ENCODE measurements at regions not wholly inside any gene's neighbourhood (a gene's known extent, or its start where the extent isn't known, plus 50 kb on each side); places are given as distances from the start of the nearest gene placed in this dataset.
A peak's percentile ranks its signal among the peaks of the same experiment; 100 is the strongest.

DNA sequence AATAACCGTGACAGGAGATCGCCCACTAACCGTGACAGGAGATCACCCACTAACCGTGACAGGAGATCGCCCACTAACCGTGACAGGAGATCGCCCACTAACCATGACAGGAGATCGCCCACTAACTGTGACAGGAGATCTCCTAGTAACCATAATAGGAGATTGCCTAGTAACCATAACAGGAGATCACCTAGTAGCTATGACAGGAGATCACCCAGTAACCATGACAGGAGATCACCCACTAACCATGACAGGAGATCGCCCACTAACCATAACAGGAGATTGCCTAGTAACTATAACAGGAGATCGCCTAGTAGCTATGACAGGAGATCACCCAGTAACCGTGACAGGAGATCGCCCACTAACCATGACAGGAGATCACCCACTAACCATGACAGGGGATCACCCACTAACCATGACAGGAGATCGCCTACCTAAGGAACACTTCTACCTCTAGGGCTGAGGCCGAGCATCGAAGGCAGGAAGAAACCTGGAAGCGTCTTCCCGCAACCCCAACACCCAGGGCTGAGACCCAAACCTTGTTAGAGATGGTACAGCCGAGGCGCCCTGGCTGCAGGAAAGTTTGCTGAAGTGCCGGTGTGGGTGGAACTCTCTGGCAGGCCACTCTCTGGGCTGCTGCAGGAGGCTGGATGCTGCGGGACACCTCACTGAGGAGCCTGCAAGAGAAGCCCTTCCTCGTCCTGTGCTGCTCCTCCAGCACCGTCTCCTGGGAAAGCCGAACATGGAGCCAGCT is 67.5 kb upstream of the THY1 start:
- no peak for DNase-seq (ENCODE audit: low read depth)

DNA sequence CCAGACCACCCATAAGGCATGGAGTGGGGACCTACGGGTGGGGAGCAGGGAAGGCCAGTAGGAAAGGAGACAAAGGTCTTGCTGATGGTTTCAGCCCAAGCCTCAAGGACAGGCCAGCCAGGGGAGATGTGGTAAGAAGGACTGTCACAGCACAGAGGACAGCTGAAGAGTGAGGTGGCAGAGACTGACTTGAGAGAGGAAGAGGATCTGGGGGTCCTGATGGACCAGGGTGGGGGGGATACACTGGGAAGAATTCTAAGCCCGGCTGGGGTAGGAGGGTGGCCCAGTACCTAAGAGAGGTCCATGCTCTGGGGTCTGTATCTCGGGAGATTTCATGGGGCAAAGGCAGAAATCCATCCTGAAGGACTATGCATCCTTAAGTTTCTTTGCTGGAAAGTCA is 66.1 kb upstream of the THY1 start:
- no peak for DNase-seq (ENCODE audit: low read depth)

DNA sequence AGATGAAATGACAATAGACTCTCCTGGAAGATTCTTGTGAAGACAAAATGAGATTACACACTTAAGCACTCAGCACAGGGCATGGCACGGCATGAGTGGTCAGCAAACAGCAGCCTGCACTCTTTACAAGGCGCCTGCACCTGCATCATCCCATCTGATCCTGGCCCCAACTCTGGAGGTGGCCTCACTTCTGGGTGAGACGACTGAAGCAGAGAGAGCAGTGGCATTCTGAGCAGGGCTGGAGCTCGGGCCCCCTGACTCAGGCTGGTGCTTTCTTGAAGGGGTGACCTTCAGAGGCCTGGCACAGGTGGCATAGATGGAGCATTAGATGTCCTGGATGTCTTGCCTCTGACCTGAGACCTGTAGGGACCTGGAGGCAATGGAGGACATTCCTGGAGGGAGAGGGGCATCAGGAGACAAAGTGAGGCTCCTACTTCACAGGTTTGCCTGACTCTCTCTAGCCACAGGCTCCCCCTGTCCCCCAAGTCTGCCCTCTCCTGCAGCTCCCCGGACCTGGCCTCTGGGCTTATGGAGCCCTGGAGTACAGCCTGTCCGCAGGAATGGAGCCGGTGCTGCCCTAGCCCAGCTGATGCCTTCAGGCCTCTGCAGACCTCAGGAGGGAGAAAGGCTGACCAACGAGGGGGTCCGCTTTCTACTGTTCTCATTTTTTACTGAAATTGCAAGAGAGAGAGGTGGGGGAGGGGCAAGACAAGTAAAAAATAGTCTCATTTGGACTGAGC is 65.5 kb upstream of the THY1 start:
- no peak for DNase-seq (ENCODE audit: low read depth)

GRCh38 chr11:119486691-119487259 is 63.8 kb upstream of the THY1 start:
- DNase-seq (ENCODE audit: low read depth) = no peak

GRCh38 chr11:119486016-119486415 is 63.0 kb upstream of the THY1 start:
- DNase-seq (ENCODE audit: low read depth) = no peak

- DNase-seq (ENCODE audit: low read depth) = no peak
Measured at GRCh38 chr11:119484741-119485605, 62.0 kb upstream of the THY1 start.

- no peak for DNase-seq (ENCODE audit: low read depth)
Measured at GRCh38 chr11:119483881-119484371, 61.0 kb upstream of the THY1 start.

DNA sequence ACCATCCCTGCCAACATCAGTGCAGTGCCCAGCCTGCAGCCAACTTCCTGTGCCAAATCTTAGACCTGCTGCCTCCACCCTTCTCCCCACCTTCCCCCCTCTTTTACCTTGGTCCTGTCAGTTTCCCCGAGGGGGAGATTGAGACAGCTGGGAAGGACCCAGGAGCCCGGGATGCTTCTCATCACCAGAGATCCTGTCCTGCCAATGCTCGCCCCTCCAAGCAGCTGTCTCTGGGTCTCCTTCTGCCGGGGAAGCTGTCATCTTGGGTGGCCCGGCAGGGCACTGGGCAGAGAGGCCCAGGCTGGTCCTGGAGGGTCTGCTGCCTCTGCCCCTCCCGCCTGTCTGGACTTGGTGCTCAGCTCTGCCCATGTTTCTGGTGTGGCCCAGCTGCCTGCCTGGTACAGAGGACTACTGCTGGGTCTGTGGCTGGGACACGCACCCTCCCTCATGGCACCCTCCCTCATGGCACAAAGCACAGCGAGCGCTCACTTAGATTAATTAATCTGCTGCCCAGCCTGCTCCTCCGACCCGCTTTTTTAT is 60.4 kb upstream of the THY1 start:
- no peak for DNase-seq (ENCODE audit: low read depth)

- DNase-seq (ENCODE audit: low read depth) = no peak
Measured at GRCh38 chr11:119482521-119483011, 59.6 kb upstream of the THY1 start.

DNA sequence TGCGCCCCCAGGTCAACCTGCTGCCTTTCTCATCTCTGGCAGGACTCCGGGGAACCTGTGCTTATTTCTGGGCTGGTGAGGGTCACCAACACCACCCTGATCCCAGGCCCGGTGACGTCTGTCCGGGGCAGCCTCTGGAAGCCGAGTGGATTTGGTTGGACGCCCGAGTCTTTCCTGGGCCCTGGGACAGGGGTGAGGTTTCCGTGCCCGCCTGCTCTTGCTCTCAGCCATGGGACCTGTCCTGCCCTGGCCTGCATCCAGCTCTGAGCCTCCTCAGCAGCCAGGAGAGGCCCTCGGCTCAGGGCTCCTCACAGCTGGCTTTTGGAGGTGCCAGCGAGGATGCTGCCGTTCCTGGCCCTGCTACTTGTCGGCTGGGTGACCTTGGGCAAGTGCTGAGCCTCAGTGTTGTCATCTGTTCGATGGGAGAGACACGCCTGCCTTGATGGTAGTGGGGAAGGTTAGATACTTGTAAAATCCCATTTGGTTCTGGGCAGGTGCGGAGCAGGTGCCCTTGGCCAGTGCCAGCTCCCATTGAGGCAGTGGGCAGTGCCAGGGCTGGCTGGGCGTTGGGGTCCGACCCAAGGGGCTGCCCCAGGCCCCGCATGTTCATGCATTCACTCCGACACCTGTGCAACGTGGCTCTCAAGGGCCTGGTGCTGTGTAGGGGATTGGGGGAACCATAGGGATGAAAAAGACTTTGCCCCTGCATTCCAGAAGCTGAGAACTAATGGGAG is 58.9 kb upstream of the THY1 start:
- DNase-seq (ENCODE audit: low read depth) = no peak

- DNase-seq (ENCODE audit: low read depth) = peak; percentile 94
Measured at GRCh38 chr11:119481021-119481666, 58.2 kb upstream of the THY1 start.

DNA sequence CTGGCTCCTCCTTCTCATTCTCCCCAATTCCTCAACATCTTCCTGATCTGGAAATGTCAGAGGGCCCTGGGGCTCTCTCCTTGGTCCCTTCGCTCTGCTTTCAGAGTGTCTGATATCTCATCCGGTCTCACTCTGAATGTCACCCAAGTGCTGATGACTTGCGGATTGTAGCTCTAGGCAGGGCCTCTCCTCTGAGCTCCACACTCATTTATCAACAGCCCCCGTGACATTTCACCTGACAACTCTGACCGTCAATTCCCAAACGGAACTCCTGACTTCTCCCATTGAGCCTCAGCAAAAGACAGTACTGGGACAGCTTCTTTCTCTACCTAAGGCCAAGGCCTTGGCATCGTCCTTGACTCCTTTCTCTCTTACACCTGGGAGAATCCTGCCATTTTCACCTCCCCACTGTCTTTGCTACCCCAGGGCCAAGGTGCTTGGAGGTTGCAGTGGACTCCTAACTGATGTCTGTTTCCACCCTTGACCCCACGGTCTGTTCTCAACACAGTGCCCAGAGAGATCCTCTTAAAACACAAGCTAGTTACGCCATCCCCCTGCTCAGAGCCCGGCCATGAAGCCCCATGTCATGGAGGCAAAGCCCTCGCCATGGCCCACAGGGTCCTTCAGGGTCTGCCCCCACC is 57.5 kb upstream of the THY1 start:
- DNase-seq (ENCODE audit: low read depth) = no peak

- no peak for DNase-seq (ENCODE audit: low read depth)
Measured at GRCh38 chr11:119479685-119480275, 56.8 kb upstream of the THY1 start.

DNA sequence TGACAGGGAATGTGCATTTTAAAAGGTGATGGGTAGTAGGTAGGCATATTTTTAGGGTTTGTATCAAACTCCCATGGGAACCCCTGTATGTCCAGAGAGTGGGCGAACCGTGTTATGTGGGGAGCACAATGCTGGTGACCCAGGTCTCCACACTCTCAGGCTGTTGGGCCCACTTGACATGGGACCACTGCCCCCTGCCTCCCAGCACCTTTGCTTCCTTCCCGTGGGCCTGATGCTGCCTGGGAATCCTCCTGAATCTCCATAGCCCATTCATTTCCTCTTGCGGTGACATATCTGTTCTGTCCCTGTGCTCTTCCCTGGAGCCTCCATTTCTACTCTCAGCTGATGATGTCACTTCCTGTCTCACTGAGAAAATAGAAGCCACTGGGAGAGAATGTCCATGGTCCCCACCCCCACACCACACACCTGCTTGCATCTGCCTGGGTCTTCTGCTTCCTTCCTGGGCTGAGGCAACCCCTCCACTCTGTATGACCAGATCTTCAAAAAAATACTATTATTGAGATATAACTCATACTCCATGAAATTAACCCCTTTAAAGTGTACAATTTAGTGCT is 55.8 kb upstream of the THY1 start:
- DNase-seq (ENCODE audit: low read depth) = no peak

DNA sequence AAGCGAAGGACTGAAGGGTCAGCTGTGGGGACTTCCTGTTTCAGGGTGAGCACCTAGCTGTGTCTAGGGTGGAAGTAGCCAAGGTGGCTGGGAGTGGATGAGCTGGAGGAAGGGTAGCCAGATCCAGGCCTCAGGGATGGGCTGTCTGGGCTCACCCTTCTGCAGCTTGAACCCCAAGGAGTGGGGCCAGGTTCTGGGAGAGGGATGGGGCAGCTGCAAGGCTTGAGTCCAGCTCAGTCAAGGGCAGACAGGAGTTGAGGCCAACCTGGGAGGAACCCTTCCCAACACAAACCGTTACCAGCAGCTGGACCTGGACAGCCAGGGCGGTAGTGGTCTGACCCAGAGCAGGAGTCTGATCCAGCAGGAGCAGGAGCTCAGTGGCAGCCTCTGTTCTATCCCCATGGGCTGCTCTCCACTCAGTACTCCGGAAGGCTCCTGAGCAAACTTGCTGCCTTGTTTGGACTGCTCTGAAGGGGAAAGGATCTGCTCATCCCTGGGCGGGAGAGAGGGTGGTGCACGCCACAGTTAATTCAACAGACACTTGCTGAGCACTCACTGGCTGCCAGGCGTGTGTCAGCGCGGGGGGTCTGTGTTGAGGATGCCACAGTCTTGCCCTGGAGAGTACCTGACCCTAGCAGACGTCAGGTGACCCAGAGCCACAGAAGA is 53.8 kb upstream of the THY1 start:
- DNase-seq (ENCODE audit: low read depth) = no peak

DNA sequence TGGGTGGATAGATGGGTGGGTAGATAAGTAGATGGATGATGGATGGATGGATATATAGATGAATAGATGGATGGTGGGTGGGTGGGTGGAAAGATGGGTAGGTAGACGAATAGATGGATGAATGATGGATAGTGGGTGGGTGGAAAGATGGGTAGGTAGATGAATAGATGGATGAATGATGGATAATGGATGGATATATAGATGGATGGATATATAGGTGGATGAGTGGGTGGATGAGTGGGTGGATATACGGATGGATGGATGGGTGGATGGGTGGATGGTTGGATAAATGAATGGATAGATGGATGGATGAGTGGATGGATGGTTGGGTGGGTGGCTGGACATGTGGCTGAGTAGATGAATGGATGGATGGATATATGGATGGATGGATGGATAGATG is 53.1 kb upstream of the THY1 start:
- no peak for DNase-seq (ENCODE audit: low read depth)

DNA sequence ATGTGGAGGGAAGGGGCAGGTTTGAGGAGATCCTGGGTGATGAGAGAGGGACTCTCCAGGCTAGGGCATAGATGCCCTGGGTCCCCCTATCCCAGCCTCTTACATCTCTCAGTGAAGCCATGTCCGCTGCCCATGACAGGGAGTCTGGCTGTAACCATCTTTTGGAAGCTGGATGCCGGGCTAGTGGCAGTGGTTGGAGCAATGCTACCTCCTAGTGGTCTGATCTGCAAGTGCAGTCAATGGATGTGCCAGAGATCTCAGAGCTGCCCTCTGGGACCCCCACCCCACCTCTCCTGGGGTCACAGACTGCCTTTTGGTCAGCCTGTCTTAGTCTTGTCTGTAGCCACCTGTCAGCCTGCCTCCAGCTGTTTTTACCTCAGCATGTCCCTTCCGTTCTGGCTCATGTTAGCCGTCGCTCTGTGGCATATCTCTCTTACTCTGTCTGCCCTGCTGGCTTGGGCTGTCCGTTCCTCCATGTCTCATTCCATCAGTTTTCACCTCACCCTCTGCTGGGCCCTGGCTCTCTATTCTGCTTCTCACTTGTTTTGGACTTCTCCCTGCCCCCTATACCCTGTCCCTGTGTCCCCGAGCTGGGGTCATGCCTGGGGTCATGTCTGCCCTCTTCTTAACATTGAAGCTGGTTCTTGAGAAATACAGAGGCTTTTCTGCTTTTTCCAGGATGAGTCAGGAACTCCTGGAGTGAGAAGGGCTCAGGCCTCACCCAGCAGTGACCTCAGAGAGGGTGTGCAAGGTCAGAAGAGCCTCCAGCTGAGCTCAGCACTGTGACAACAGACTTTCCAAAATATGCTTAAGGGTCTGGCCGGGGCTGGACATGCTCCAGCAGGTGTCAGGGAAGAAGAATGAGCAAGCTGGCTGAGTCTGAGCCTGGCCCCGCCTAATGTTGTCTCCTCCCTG is 52.0 kb upstream of the THY1 start:
- DNase-seq (ENCODE audit: low read depth) = peak; percentile 77

Measured in GM04504 (cell line).